PC-3 (cell line): ENCODE measurements at regions not wholly inside any gene's neighbourhood (a gene's known extent, or its start where the extent isn't known, plus 50 kb on each side); places are given as distances from the start of the nearest gene placed in this dataset.

Experiments
- ATAC-seq: fragments of 200-7000 bp; cut with Tn5 transposase; 2 replicates; pipeline ENCODE4 v1.9.1; 2020; ENCODE audit warnings: mild to moderate bottlenecking, moderate library complexity
- BruUV-seq: library from RNA; stranded (reverse); fragments of 400-500 nt; replicated peaks from 2 replicates; lab custom pipeline; 2021; lab: Mats Ljungman, UMichigan
- CTCF ChIA-PET: fragments of 300-600 bp; sonication (Branson Sonifier 250); formaldehyde crosslinking; loops from one replicate; lab custom pipeline; 2022; ENCODE audit warnings: antibody characterized with exemption; lab: Charles Lee
- POLR2A ChIA-PET: fragments of 300-600 bp; sonication (Branson Sonifier 250); formaldehyde crosslinking; loops from one replicate; lab custom pipeline; 2022; ENCODE audit warnings: antibody characterized with exemption; ENCODE audit not compliant: unreplicated experiment; lab: Charles Lee
- DNase-seq: peaks from one replicate; pipeline ENCODE4 v3.0.0-alpha.2; 2015
- H2AFZ ChIP-seq: fragments of 300-600 bp; sonication (generic); 2 replicates; pipeline ENCODE4 v1.6.0; 2016; ENCODE audit warnings: antibody characterized with exemption, low read length
- H3F3A ChIP-seq: fragments of 300-600 bp; sonication (generic); one replicate; pipeline ENCODE4 v1.6.0; 2017; ENCODE audit warnings: antibody characterized with exemption, low read length, control low read depth, mild to moderate bottlenecking; ENCODE audit not compliant: unreplicated experiment
- H3K27ac ChIP-seq: fragments of 300-600 bp; sonication (generic); 2 replicates; pipeline ENCODE4 v1.5.1; 2016; ENCODE audit warnings: mild to moderate bottlenecking, low read length
- H3K27me3 ChIP-seq: fragments of 300-600 bp; sonication (generic); 2 replicates; pipeline ENCODE4 v1.6.1; 2016; ENCODE audit warnings: low read length, mixed read lengths
- H3K36me3 ChIP-seq: fragments of 300-600 bp; sonication (generic); 2 replicates; pipeline ENCODE4 v1.6.1; 2016; ENCODE audit warnings: low read depth, mixed run types, low read length, mixed read lengths
- H3K4me1 ChIP-seq: fragments of 300-600 bp; sonication (generic); 2 replicates; pipeline ENCODE4 v1.5.1; 2016; ENCODE audit warnings: low read length; ENCODE audit not compliant: insufficient read depth
- H3K4me2 ChIP-seq: fragments of 300-600 bp; sonication (generic); 2 replicates; pipeline ENCODE4 v1.6.0; 2016; ENCODE audit warnings: low read length
- H3K4me3 ChIP-seq: fragments of 300-600 bp; sonication (generic); 2 replicates; pipeline ENCODE4 v1.5.1; 2016; ENCODE audit warnings: mild to moderate bottlenecking, low read length, mixed read lengths
- H3K79me2 ChIP-seq: fragments of 300-600 bp; sonication (generic); 2 replicates; pipeline ENCODE4 v1.6.1; 2017; ENCODE audit warnings: low read length, mixed read lengths
- H3K9ac ChIP-seq: fragments of 300-600 bp; sonication (generic); 2 replicates; pipeline ENCODE4 v1.6.0; 2016; ENCODE audit warnings: mild to moderate bottlenecking, low read length
- H3K9me2 ChIP-seq: fragments of 300-600 bp; sonication (generic); replicated peaks from 2 replicates; pipeline ENCODE4 v1.6.1; 2016; ENCODE audit warnings: mixed run types, low read length, mixed read lengths
- H3K9me3 ChIP-seq: fragments of 300-600 bp; sonication (generic); 2 replicates; pipeline ENCODE4 v1.6.1; 2016; ENCODE audit warnings: low read length, mixed read lengths
- H4K20me1 ChIP-seq: fragments of 300-600 bp; sonication (generic); 2 replicates; pipeline ENCODE4 v1.6.1; 2016; ENCODE audit warnings: low read length, mixed read lengths
- EZH2 ChIP-seq: fragments of 300-600 bp; sonication (generic); IDR thresholded peaks from one replicate; pipeline ENCODE4 v1.6.1; 2017; ENCODE audit warnings: antibody characterized with exemption, mild to moderate bottlenecking, low read length; ENCODE audit not compliant: unreplicated experiment
- EZH2phosphoT487 ChIP-seq: fragments of 300-600 bp; sonication (generic); IDR thresholded peaks from 2 replicates; pipeline ENCODE4 v1.6.1; 2018; ENCODE audit warnings: mild to moderate bottlenecking, antibody characterized with exemption, low read length, borderline replicate concordance
- intact Hi-C: fragments of 100-400 bp; cut with micrococcal nuclease; formaldehyde crosslinking; loops from 2 replicates; pipeline ENCODE4 v1.9.0; 2023
- TF ChIP-seq, protein P1 (sequence below): fragments of 300-600 bp; sonication (generic); conservative IDR thresholded peaks from 2 replicates; pipeline ENCODE4 v1.5.1; 2017; ENCODE audit warnings: antibody characterized with exemption, low read depth, mild to moderate bottlenecking, low read length

DNA sequence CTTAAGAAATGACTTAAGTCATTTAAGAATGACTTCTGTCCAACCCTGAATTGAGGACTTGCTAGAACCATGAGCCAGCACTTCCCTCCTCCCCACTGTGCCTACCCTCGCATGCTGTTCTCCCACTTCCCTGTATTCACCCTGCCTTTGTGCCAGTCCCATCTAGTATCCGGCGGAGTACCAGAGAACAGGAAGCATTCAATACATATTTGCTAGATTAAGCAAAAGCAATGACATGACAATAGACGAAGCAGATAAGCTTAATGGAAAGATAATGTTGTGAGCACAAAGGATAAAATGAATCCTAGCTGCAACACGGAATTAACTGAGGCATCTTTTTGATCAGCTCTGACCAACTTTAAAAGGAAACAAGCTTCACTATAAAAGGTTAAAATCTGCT is 328.5 kb downstream of the TDRD15 start:
- H3K9me2 ChIP-seq = no peaks in the 10 kb centered on the region
- intact Hi-C loops = no loop called here

DNA sequence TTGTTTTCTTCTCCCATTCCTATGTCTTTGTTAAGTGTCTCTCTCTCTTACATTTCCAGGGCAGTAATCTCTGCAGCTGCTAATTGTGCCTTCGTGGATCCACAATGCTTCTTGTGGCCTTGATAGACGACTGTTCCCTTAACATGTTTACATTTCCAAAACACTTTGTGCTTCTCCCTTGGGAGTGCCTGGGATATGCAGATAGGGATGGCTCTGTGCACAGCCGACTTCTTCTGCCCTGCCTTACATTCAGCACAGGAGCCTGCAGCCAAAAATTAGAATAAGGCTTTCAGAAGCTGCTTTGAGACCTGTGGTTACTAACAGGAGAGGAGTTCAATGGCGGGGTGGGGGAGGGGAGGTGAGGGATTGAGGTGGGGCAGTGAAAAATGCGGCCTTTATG is 328.9 kb downstream of the TDRD15 start:
- Histone ChIP-seq H3K4me1 (no peaks in the 10 kb centered on the region), H4K20me1 (no peaks in the 10 kb centered on the region), H3K9ac (no peak overlapping the region), H2AFZ (no peak overlapping the region), H3K27ac (no peak overlapping the region), H3K36me3 (no peaks in the 10 kb centered on the region), H3K4me3 (no peak overlapping the region), H3F3A (no peaks in the 10 kb centered on the region), H3K4me2 (no peak overlapping the region), H3K27me3 (no peaks in the 10 kb centered on the region), H3K79me2 (no peaks in the 10 kb centered on the region), H3K9me3 (no peaks in the 10 kb centered on the region; the same call in none of the 2 replicates), H3K9me2 (no peaks in the 10 kb centered on the region)
- intact Hi-C loops = no loop called here
- TF ChIP-seq EZH2phosphoT487 = no peak
- TF ChIP-seq, protein P1, sequence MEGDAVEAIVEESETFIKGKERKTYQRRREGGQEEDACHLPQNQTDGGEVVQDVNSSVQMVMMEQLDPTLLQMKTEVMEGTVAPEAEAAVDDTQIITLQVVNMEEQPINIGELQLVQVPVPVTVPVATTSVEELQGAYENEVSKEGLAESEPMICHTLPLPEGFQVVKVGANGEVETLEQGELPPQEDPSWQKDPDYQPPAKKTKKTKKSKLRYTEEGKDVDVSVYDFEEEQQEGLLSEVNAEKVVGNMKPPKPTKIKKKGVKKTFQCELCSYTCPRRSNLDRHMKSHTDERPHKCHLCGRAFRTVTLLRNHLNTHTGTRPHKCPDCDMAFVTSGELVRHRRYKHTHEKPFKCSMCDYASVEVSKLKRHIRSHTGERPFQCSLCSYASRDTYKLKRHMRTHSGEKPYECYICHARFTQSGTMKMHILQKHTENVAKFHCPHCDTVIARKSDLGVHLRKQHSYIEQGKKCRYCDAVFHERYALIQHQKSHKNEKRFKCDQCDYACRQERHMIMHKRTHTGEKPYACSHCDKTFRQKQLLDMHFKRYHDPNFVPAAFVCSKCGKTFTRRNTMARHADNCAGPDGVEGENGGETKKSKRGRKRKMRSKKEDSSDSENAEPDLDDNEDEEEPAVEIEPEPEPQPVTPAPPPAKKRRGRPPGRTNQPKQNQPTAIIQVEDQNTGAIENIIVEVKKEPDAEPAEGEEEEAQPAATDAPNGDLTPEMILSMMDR = no peak
- TF ChIP-seq EZH2 = no peak
- ATAC-seq (no peak), DNase-seq (no peak)
- no TSS peak for BruUV-seq
- CTCF ChIA-PET = no interaction called here
- POLR2A ChIA-PET = no interaction called here

More for the DNA sequence above, 328.5 kb downstream of the TDRD15 start:
- Histone ChIP-seq H3K4me2 (no peak overlapping the region), H3K27me3 (no peaks in the 10 kb centered on the region), H3K36me3 (no peaks in the 10 kb centered on the region), H3K27ac (no peak overlapping the region), H2AFZ (no peak overlapping the region), H3K9ac (no peak overlapping the region), H4K20me1 (no peaks in the 10 kb centered on the region), H3K4me1 (no peaks in the 10 kb centered on the region), H3K79me2 (no peaks in the 10 kb centered on the region), H3K4me3 (no peak overlapping the region), H3F3A (no peaks in the 10 kb centered on the region), H3K9me3 (no peaks in the 10 kb centered on the region; the same call in 1 of the 2 replicates)
- TF ChIP-seq EZH2phosphoT487 (no peak), EZH2 (no peak)
- TF ChIP-seq, protein P1 = no peak
- ChIA-PET CTCF (no interaction called here), POLR2A (no interaction called here)
- ATAC-seq (no peak), DNase-seq (no peak)
- no TSS peak for BruUV-seq

DNA sequence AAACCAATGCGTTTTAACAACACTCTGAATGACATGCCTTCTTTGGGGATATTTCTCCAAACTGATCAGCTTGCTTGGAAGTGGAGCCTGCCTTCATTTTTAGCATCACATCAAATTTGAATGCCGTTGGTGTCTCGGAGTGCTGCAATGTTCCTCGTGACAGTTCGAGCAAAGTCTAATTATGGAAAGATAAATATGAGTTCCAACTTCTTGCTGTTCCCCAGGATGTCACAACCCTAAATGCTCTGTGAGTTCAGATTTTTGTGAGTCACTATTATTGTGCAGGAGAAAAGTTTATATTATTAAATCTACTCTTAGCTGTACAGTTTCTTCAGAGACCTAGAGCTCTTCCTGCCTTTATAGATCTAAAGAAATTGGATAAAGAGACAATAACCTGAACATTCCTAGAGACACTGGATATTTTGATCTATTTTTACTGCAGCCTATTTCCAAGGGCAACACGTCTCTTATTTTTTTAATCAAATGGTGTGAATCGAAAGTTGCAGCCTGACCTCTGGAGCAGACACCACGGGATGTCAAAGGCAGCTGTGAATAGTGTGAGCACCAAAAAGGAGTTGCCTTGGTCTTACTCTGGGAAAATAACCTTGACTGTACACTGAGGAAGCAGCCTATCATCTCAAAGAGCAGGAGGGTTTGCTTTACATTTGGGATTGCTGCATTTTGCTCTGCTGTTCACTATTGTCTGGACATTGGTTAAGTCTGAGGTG is 330.1 kb downstream of the TDRD15 start:
- Histone ChIP-seq H3K27me3 (no peaks in the 10 kb centered on the region), H3K9me3 (no peaks in the 10 kb centered on the region; the same call in none of the 2 replicates), H3K4me1 (no peaks in the 10 kb centered on the region), H3K27ac (no peak overlapping the region), H4K20me1 (no peaks in the 10 kb centered on the region), H3K9me2 (no peaks in the 10 kb centered on the region), H3K4me3 (no peak overlapping the region), H3F3A (no peaks in the 10 kb centered on the region), H3K79me2 (no peaks in the 10 kb centered on the region), H3K9ac (no peak overlapping the region), H3K4me2 (no peak overlapping the region), H2AFZ (no peak overlapping the region), H3K36me3 (no peaks in the 10 kb centered on the region)
- DNase-seq (no peak), ATAC-seq (no peak)
- intact Hi-C loops = no loop called here
- BruUV-seq = no TSS peak
- ChIA-PET CTCF (no interaction called here), POLR2A (no interaction called here)
- TF ChIP-seq EZH2phosphoT487 = no peak
- no peak for TF ChIP-seq EZH2
- TF ChIP-seq, protein P1 = no peak
